GM12891 (cell line): ENCODE measurements at regions not wholly inside any gene's neighbourhood (a gene's known extent, or its start where the extent isn't known, plus 50 kb on each side); places are given as distances from the start of the nearest gene placed in this dataset.

Experiments
- DNase-seq: peaks from one replicate; pipeline ENCODE4 v3.0.0; 2011; ENCODE audit warnings: low spot score; ENCODE audit not compliant: insufficient read length
- FAIRE-seq: peaks from 2 replicates; lab custom pipeline; 2011; peaks lifted over from hg19 to GRCh38; lab: Jason Lieb, UNC
- PAX5 ChIP-seq: IDR thresholded peaks from 2 replicates; pipeline ENCODE4 v1.6.1; 2011; ENCODE audit warnings: low read length, moderate library complexity, mild to moderate bottlenecking; ENCODE audit not compliant: insufficient read depth, severe bottlenecking
- POLR2A ChIP-seq: IDR thresholded peaks from 2 replicates; pipeline ENCODE4 v1.6.1; 2011; ENCODE audit warnings: low read depth, low read length, control low read depth
- POLR2AphosphoS5 ChIP-seq: IDR thresholded peaks from 2 replicates; pipeline ENCODE4 v1.6.1; 2011; ENCODE audit warnings: low read depth, low read length, control low read depth
- POU2F2 ChIP-seq: IDR thresholded peaks from 2 replicates; pipeline ENCODE4 v1.6.1; 2011; ENCODE audit warnings: low read depth, mild to moderate bottlenecking, control low read depth, low read length, moderate library complexity
- SPI1 ChIP-seq: IDR thresholded peaks from 2 replicates; pipeline ENCODE4 v1.6.1; 2011; ENCODE audit warnings: low read depth, low read length, control low read depth
- TAF1 ChIP-seq: IDR thresholded peaks from 2 replicates; pipeline ENCODE4 v1.6.1; 2011; ENCODE audit warnings: low read depth, low read length, control low read depth

DNA sequence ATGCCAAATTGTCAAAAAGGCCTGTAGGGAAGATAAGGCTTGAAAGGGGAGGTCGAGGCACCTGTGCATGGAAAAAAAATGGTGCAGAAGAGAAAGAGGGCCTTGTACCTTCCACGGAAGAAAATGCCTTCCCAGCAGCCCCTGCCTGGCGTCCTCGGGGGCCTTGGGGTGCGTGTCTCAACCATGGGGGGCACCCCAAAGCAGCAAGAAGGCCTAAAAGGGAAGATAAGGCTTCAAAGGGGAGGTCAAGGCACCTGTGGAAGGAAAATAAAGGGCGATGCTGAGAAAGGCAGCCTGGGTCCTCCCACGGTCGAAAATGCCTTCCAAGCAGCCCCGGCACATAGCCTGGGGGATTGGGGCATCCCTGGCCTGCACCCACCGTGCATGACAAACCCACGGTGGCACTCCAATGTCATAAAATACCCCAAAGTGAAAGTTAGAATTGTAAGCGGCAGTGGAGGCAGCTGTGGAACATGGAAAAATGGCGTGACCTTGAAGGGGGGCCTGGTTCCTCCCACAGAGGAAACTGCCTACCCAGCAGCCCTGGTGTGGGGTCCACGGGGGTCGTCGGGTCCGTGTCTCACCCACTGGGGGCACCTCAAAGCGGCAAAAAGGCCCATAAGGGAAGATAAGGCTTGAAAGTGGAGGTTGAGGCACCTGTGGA, 275.0 kb downstream of the ALG10 start:
- FAIRE-seq (no peak), DNase-seq (no peak)
- no peak for TF ChIP-seq POLR2AphosphoS5
- no peak for TF ChIP-seq PAX5
- no peak for TF ChIP-seq POLR2A
- TF ChIP-seq SPI1: no peak
- no peak for TF ChIP-seq POU2F2
- no peak for TF ChIP-seq TAF1

DNA sequence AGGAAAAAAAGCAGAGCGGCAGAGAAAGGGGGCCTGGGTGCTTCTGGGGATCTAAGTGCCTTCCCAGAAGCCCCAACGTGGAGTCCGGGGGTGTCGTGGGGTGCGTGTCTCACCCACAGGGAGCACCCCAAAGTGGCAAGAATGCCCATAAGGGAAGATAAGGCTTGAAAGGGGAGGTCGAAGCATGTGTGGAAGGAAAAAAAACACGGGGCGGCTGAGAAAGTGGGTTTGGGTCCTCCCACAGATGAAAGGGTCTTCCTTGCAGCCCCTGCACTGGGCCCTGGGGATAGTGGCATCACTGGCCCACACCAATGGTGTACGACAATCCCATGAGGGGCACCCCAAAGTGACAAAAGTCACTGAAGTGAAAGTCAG, 275.5 kb downstream of the ALG10 start:
- no peak for DNase-seq
- TF ChIP-seq PAX5: no peak
- TF ChIP-seq POLR2A: no peak
- no peak for TF ChIP-seq TAF1
- no peak for TF ChIP-seq POU2F2
- TF ChIP-seq SPI1: no peak
- no peak for TF ChIP-seq POLR2AphosphoS5
- no peak for FAIRE-seq

GRCh38 chr12:34298176-34298970, 276.1 kb downstream of the ALG10 start:
- no peak for DNase-seq
- TF ChIP-seq POLR2A (no peak), SPI1 (no peak), PAX5 (no peak), POLR2AphosphoS5 (no peak), POU2F2 (no peak), TAF1 (no peak)
- FAIRE-seq: no peak

- TF ChIP-seq POLR2AphosphoS5: no peak
- no peak for TF ChIP-seq PAX5
- no peak for TF ChIP-seq POU2F2
- no peak for TF ChIP-seq TAF1
- no peak for TF ChIP-seq SPI1
- no peak for TF ChIP-seq POLR2A
- DNase-seq: no peak
- no peak for FAIRE-seq
These were observed 276.9 kb downstream of the ALG10 start for GRCh38 chr12:34298971-34299801.

DNA sequence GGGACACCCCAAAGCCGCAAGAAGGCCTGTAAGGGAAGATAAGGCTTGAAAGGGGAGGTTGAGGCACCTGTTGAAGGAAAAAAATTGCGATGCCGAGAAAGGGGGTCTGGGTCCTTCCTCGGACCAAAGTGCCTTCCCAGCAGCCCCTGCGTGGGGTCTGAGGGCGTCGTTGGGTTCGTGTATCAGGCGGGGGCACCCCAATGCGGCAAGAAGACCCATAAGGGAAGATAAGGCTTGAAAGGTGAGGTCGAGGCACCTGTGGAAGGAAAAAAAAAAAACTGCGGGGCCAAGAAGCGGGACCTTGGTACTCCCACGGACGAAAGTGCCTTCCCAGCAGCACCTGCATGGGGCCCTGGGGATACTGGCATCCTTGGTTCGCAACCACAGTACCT, 277.5 kb downstream of the ALG10 start:
- no peak for DNase-seq
- FAIRE-seq: no peak
- TF ChIP-seq POU2F2 (no peak), POLR2AphosphoS5 (no peak), POLR2A (no peak), TAF1 (no peak), SPI1 (no peak)

DNA sequence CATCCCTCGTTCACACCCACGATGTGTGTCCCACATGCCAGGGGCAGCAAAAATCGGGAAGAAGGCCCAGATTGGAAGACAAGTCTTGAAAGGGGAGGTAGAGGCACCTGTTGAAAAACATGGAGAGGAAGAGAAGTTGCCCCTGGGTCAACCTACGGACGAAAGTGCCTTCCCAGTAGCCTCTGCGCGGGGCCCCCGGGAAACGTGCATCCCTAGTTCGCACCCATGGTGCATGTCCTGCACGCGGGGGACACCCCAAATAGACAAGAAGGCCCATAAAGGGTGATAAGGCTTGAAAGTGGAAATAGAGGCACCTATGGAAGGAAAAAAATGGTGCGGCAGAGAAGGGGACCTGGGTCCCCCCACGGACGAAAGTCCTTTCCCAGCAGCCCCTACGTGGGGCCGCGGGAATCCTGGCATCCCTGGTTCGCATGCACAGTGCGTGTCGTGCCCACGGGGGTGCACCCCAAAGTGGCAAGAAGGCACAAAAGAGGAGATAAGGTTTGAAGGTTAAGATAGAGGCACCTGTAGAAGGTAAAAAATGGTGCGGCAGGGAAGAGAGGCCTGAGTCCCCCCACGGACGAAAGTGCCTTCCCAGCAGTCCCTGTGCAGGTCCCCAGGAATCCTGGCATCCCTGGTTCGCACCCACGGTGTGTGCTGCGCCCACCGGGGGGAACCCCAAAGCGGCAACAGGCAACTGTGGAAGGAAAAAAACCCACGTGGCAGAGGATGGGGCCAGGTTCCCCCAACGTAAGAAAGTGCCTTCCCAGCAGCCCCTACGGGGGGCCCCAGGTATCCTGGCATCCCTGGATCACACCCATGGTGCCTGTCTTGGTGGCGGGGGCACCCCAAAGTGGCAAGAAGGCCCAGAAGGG, 278.3 kb downstream of the ALG10 start:
- FAIRE-seq (no peak), DNase-seq (no peak)
- TF ChIP-seq TAF1 (no peak), POU2F2 (no peak), PAX5 (no peak), POLR2AphosphoS5 (no peak)

DNA sequence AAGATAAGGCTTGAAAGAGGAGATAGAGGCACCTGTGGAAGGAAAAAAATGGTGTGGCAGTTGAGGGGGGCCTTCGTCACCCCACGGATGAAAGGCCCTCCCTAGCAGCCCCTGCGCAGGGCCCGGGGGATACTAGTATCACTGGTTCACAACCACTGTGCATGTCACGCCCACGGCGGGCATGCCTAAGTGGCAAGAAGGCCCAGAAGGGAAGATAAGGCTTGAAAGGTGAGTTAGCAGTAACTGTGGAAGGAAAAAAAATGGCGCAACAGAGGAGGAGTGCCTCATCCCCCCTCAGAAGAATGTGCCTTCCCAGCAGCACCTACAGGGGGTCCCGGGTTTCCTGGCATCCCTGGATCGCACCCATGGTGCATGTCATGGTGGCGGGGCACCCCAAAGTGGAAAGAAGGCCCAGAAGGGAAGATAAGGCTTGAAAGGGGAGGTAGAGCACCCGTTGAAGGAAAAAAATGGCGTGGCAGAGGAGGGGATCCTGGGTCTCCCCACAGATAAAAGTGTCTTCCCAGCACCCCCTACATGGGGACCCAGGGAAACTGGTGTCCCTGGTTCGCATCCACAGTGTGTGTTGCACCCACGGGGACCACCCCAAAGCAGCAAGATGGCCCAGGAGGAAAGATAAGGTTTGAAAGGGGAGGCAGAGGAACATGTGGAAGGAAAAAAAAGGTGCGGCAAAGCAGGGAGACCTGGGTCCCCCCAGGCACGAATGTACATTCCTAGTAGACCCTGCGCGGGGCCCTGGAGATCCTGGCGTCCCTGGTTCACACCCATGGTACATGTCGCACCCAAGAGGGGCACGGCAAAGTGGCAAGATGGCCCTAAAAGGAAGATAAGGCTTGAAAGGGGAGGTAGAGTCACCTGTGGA, 279.2 kb downstream of the ALG10 start:
- DNase-seq: no peak
- FAIRE-seq: no peak
- no peak for TF ChIP-seq PAX5

DNA sequence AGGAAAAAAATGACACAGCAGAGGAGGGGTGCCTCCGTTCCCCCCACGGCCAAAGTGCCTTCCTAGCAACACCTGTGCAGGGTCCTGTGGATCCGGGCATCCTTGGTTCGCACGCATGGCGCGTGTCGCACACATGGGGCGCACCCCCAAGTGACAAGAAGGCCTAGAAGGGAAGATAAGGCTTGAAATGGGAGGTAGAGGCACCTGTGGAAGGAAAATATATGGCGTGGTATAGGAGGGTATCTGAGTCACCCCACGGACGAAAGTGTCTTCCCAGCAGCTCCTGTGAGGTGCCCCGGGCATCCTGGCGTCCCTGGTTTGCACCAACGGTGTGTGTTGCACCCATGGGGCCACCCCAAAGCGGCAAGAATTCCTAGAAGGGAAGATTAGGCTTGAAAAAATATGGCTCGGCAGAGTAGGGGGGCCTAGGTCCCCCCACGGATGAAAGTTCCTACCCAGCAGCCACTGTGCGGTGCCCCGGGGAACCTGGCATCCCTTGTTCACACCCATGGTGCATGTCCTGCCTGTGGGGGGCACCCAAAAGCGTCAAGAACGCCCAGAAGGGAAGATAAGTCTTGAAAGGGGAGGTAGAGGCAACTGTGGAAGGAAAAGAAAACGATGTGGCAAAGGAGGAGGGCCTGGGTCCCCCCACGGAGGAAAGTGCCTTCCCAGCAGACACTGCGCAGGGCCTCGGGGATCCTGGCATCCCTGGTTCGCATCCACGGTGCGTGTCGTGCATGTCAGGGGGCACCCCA, 280.0 kb downstream of the ALG10 start:
- DNase-seq: no peak
- TF ChIP-seq POLR2A: no peak
- TF ChIP-seq POLR2AphosphoS5: no peak
- TF ChIP-seq TAF1: no peak
- TF ChIP-seq SPI1: no peak
- TF ChIP-seq POU2F2: no peak
- no peak for TF ChIP-seq PAX5
- no peak for FAIRE-seq
